Non-pigmented ciliary epithelial cell (primary cell): ENCODE measurements at regions not wholly inside any gene's neighbourhood (a gene's known extent, or its start where the extent isn't known, plus 50 kb on each side); places are given as distances from the start of the nearest gene placed in this dataset.
"Not testable (repeated sequence)": the region's sequence is repeated elsewhere in the genome, so short reads cannot be mapped to it uniquely, and the experiment has no call there.

Experiments
- DNase-seq: peaks from one replicate; pipeline ENCODE4 v3.0.0-alpha.2; 2010; ENCODE audit warnings: low read depth

GRCh38 chr20:12113468-12114371 lies 196.0 kb downstream of the BTBD3 start:
- DNase-seq = no peak

DNA sequence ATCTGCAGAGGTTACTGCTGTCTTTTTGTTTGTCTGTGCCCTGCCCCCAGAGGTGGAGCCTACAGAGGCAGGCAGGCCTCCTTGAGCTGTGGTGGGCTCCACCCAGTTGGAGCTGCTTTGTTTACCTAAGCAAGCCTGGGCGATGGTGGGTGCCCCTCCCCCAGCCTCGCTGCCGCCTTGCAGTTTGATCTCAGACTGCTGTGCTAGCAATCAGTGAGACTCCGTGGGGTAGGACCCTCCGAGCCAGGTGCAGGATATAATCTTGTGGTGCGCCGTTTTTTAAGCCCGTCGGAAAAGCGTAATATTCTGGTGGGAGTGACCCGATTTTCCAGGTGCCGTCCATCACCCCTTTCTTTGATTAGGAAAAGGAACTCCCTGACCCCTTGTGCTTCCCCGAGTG lies 211.4 kb downstream of the BTBD3 start:
- not testable (repeated sequence) for DNase-seq

- DNase-seq = not testable (repeated sequence)
Observed at GRCh38 chr20:12129532-12129931, 211.8 kb downstream of the BTBD3 start.

GRCh38 chr20:12130781-12131180 lies 213.1 kb downstream of the BTBD3 start:
- no peak for DNase-seq

DNA sequence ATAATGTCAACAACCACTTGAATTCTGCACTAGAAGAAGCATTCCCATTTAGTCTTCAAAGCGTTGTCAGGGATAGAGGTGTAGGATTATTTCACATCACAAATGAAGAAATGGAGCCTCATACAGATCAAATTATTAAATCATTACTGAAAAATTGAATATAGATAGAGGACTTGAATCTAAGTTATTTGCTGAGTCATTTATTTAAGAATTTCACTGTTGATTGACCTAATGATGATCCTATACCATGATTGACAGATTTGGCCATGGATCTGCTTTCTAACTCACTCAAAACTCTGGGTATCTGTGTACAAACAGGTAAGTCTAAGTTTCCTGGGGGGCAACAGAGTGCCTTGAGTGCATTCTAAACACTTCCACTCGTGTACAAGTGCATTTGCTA lies 215.9 kb downstream of the BTBD3 start:
- no peak for DNase-seq

DNA sequence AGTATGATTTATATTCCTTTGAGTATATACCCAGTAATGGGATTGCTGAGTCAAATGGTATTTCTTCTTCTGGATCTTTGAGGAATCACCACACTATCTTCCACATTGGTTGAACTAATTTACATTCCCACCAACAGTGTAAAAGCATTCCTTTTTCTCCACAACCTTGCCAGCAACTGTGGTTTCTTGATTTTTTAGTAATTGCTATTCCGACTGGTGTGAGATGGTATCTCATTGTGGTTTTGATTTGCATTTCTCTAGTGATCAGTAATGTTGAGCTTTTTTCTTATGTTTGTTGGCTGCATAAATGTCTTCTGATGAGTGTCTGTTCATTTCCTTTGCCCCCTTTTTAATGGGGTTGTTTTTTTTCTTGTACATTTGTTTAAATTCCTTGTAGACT lies 228.3 kb downstream of the BTBD3 start:
- DNase-seq = not testable (repeated sequence)

DNA sequence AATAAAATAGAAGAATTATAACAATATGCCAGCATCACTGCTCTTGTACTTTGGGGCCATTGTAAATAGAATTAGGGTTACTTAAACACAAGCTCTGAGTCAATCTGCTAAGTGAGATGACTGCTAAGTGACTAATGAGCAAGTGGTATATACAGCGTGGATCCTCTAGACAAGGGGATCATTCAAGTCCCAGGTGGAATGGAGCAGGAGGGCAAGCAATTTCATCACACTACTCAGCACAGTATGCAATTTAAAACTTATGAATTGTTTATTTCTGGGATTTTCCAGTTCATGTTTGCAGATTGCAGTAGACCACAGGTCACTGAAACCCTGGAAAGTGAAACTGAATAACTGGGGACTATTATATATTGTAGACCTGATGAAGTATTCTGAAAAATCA lies 235.3 kb downstream of the BTBD3 start:
- DNase-seq = no peak

- no peak for DNase-seq
Observed at GRCh38 chr20:12153628-12154027, 235.9 kb downstream of the BTBD3 start.

DNA sequence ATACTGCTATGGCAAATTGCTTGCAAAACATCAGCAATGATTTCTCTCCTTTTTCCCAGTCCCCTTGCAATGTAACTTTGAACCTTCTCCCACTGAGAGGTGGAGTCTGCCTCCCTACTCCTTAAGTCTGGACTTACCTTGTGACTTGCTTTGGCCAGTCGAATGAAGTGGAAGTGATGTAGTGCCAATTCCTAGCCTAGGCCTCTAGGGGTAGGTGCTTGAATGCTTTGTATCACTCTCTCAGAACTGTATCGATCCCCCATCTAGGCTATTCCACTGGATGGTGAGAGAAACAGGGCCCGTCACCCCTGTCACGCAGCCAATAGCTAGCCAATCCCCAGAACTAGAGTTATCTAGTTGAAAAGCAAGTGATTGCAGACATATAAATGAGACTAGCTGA lies 238.6 kb downstream of the BTBD3 start:
- no peak for DNase-seq

GRCh38 chr20:12159261-12159660 lies 241.6 kb downstream of the BTBD3 start:
- DNase-seq = no peak

DNA sequence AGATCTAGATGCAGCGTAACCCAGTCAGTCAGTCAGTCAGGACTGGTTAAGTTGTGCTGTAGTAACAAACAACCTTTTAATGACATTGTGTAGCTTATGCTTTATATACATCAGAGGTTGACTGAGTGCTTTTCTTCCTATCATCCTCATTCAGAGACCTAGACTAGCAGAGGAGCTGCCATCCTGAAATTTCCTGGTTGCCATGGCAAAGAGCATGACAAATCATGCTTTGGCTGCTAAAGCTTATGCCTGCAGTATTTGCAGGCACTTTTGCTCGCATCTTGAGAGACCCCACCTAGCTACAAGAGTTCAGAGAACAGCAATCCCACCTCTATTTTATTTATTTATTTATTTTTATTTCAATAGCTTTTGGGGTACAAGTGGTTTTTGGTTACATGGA lies 244.0 kb downstream of the BTBD3 start:
- no peak for DNase-seq

GRCh38 chr20:12166053-12166717 lies 248.5 kb downstream of the BTBD3 start:
- peak; percentile 95 for DNase-seq

DNA sequence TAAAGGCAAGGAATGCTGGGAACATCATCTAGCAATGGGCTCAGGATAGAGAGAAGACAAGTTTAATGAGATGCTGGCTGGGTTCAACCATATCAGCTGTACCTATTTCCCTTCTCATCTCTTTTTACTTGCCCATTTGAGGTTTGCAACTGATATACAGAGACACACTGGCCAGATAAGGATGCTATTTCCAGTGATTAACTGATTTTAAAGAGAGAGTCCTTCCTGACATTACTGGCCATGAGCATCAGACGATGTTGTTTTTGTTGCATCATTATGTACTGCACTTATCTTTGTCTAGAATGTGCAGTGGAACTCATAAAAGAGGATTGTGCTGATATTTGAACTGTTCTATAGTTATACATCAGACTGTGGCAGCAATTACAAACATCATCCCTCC lies 252.7 kb downstream of the BTBD3 start:
- no peak for DNase-seq

DNA sequence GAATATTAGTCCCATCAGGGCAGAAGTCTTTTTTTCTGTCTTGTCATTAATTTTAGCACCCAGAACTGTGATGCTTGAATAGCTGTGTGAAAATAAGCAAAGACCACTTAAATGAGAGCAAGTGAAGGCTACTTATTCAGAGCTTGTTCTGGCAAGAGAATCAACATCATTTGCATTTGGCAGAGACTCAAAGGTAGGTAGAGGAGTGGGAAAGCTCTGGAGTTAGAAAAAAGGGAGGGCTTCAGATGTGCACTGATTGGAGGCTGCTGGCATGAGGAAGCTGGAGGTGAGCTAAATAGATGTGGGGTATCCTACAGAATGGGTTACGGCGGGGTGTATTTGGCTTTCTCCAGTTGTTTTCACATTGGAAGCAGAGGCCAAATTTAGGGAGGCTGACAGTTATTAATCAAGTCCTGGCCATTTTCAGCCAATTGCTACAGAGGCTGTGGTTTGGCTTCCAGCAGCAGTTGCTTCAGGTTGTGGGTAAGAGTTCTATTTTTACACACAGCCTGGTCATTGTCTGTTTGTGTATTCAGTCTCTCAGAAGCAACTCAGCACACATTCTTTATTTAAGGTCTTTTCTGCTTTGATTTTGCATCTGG lies 254.3 kb downstream of the BTBD3 start:
- peak; percentile 65 for DNase-seq

DNA sequence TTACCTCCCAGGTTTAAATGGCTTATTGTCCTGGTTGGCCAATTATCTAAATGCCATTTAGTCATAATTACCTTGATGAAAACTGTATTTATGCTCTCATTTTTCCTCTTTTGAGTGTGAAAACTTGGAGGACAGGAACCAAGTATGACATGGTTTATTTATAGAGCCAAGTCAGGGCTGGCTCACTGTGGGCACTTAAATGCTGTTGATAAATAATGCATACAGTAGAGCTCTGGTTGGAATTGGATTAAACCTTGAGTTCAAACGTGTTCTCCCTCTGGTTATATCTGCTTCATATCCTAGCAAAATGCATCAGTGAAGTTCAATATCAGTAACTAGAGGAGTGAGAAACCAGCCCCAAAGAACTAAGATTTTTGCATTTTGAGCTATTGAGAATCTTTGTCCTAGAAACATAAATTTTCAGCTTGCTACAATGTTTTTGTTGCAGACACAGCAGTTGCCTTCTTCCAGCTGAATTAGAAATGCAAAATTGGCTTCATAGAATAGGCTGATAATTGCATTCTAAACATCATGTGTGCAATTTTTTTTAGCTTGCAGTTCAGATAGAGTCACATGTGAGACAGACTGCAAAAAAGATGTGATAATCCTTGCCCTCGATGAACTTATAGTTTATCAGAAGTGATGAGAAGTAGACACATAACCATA lies 255.8 kb downstream of the BTBD3 start:
- no peak for DNase-seq

- no peak for DNase-seq
Observed at GRCh38 chr20:12175538-12175937, 257.8 kb downstream of the BTBD3 start.

DNA sequence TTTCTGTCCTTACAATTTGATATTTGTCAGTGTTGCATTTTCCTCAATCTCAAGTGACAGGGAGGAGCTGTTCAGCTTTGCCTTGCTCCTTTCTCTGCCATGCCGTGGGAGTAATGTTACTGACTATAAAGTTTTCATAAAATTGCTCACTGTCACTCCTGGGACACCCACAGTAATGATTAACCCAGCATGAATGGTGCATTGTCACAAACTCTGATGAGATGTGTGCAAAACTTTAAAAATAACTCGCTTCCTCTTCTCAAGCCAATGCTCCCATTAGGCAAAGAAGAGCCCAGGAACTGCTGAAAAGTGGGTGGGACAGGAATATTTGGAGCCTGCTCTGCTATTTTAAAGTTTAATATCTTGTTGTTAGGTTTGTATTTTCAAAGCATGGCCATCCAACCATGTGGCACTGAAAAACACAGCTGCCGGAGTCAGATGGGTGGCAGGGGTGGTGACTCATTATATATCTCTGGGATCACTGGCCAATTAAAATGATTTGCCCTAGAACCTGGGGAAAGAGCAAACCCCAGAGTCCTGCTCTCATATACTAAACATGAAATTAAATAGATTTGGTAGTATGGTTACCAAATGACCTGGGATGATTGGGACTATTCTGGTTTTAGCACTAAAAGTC lies 260.1 kb downstream of the BTBD3 start:
- no peak for DNase-seq

- no peak for DNase-seq
Observed at GRCh38 chr20:12179692-12180091, 262.0 kb downstream of the BTBD3 start.

- DNase-seq = no peak
Observed at GRCh38 chr20:12180107-12180661, 262.5 kb downstream of the BTBD3 start.

GRCh38 chr20:12198281-12198680 lies 280.6 kb downstream of the BTBD3 start:
- no peak for DNase-seq

DNA sequence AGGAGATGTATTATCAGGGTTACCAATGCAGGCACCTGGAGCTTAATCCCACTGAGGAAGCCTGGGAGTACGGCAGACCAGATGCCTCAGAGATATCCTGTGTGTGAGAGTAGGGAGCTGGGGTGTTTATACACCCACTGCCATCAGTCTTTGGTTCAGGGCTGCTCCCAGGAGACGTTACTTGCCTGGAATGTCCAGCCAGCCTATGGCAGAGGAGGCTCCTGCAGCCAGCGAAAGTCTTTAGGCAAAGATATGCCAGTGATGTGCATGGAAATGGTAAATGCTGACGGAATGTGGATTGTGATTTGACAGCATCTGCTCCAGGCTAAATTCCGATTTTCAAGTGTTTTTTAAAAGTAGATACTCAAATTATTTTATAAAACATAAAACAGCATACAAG lies 282.0 kb downstream of the BTBD3 start:
- no peak for DNase-seq
